K562 (cell line): ENCODE measurements at regions not wholly inside any gene's neighbourhood (a gene's known extent, or its start where the extent isn't known, plus 50 kb on each side); places are given as distances from the start of the nearest gene placed in this dataset.

Experiments used
- ATAC-seq: fragments of 200-7000 bp; cut with Tn5 transposase; 3 replicates; pipeline ENCODE4 v1.9.1; 2020; ENCODE audit warnings: moderate library complexity
- BruUV-seq: library from RNA; stranded (reverse); fragments of 400-500 nt; replicated peaks from 2 replicates; lab custom pipeline; 2021; lab: Mats Ljungman, UMichigan
- CTCF ChIA-PET: fragments of 300-600 bp; formaldehyde crosslinking; extraction: SDS; loops from one replicate; lab custom pipeline; 2021; ENCODE audit warnings: low intra/inter-chr PET ratio; lab: Yijun Ruan, JAX
- POLR2A ChIA-PET: fragments of 300-600, 350-650 bp; sonication (Branson Sonifier 250); formaldehyde crosslinking; extraction: SDS; loops from one replicate; lab custom pipeline; 2021; ENCODE audit warnings: antibody characterized with exemption, inconsistent platforms; lab: Yijun Ruan, JAX
- DNase-seq, 4 experiments: peaks; one replicate each; pipeline versions ENCODE4 v3.0.0 to v3.0.0-alpha.2; 2011 to 2018; ENCODE audit warnings: low spot score in 3 of 4, mixed read lengths in 3 of 4; ENCODE audit errors: extremely low read depth in 1 of 4
- FAIRE-seq: peaks from 2 replicates; lab custom pipeline; 2011; peaks lifted over from hg19 to GRCh38; lab: Jason Lieb, UNC
- H2AFZ ChIP-seq: 2 replicates; pipeline ENCODE4 v1.6.0; 2011; ENCODE audit warnings: low read depth, low read length, control low read depth, inconsistent platforms
- H3K27ac ChIP-seq: fragments of 200-600 bp; 3 replicates; pipeline ENCODE4 v1.8.0; 2011; ENCODE audit warnings: low read depth, mild to moderate bottlenecking, control low read depth, inconsistent platforms, low read length, moderate library complexity, mixed read lengths; ENCODE audit errors: extremely low read depth
- H3K27me3 ChIP-seq, 2 experiments: fragments of 300-600 bp in 1 of 2; 2 replicates in 1 of 2; 3 replicates in 1 of 2; pipeline versions ENCODE4 v1.6.0 to v1.8.0; 2011; ENCODE audit warnings: inconsistent platforms in 2 of 2, low read length in 2 of 2, mild to moderate bottlenecking in 1 of 2, mixed read lengths in 1 of 2, moderate library complexity in 1 of 2; ENCODE audit not compliant: control insufficient read depth in 2 of 2, insufficient read depth in 2 of 2
- H3K36me3 ChIP-seq: fragments of 300-600 bp; 3 replicates; pipeline ENCODE4 v1.8.0; 2011; ENCODE audit warnings: mild to moderate bottlenecking, low read length, inconsistent platforms; ENCODE audit not compliant: control insufficient read depth, insufficient read depth
- H3K4me1 ChIP-seq, 2 experiments: fragments of 200-600 bp in 1 of 2; replicated peaks in 1 of 2; 2 replicates in 1 of 2; 3 replicates in 1 of 2; pipeline versions ENCODE4 v1.5.1 to v1.8.0; 2011; ENCODE audit warnings: inconsistent platforms in 2 of 2, low read length in 2 of 2, mild to moderate bottlenecking in 1 of 2, mixed read lengths in 1 of 2, moderate library complexity in 1 of 2; ENCODE audit not compliant: control insufficient read depth in 2 of 2, insufficient read depth in 2 of 2
- H3K4me2 ChIP-seq: 2 replicates; pipeline ENCODE4 v1.6.1; 2011; ENCODE audit warnings: low read length, control low read depth, inconsistent platforms, mixed read lengths; ENCODE audit not compliant: insufficient read depth
- H3K4me3 ChIP-seq: fragments of 200-600 bp; sonication (generic), shearing (Covaris generic); 2 replicates; pipeline ENCODE4 v1.5.1; 2016; ENCODE audit warnings: control low read depth, inconsistent platforms
- H3K79me2 ChIP-seq: fragments of 200-600 bp; 3 replicates; pipeline ENCODE4 v1.8.0; 2011; ENCODE audit warnings: low read length, inconsistent platforms; ENCODE audit not compliant: control insufficient read depth, insufficient read depth
- H3K9ac ChIP-seq, 2 experiments: 2 replicates each; pipeline versions ENCODE4 v1.6.0 to v1.6.1; 2011; ENCODE audit warnings: low read depth in 2 of 2, low read length in 2 of 2, control low read depth in 1 of 2, inconsistent platforms in 1 of 2, mild to moderate bottlenecking in 1 of 2, mixed read lengths in 1 of 2; ENCODE audit not compliant: insufficient read depth in 1 of 2
- H3K9me1 ChIP-seq: one replicate; pipeline ENCODE4 v1.6.0; 2011; ENCODE audit warnings: inconsistent platforms, mild to moderate bottlenecking, low read length, moderate library complexity; ENCODE audit not compliant: control insufficient read depth, insufficient read depth
- H3K9me3 ChIP-seq: replicated peaks from 2 replicates; pipeline ENCODE4 v1.5.1; 2011; ENCODE audit warnings: low read depth, low read length, inconsistent platforms; ENCODE audit not compliant: control insufficient read depth, insufficient read depth
- H4K20me1 ChIP-seq: replicated peaks from 2 replicates; pipeline ENCODE4 v1.6.1; 2011; ENCODE audit warnings: low read length, inconsistent platforms, mixed read lengths; ENCODE audit not compliant: control insufficient read depth, insufficient read depth
- CEBPB ChIP-seq: fragments of 450-650 bp; IDR thresholded peaks from 2 replicates; pipeline ENCODE4 v1.6.1; 2016; ENCODE audit warnings: missing genetic modification characterization, missing compliant biosample characterization
- CEBPG ChIP-seq, 3 experiments: fragments of 200-800 bp in 1 of 3; sonication (Bioruptor generic) in 1 of 3; sonication (generic) in 1 of 3; formaldehyde crosslinking in 1 of 3; IDR thresholded peaks in 2 of 3; conservative IDR thresholded peaks in 1 of 3; 2 replicates each; pipeline versions ENCODE4 v1.6.1 to v1.8.0; 2016 to 2022; ENCODE audit warnings: missing compliant biosample characterization in 2 of 3, missing genetic modification characterization in 2 of 3, mild to moderate bottlenecking in 1 of 3, missing genetic modification reagents in 1 of 3
- ETV6 ChIP-seq, 3 experiments: fragments of 150-350 bp in 1 of 3; sonication (generic) in 1 of 3; formaldehyde crosslinking in 1 of 3; IDR thresholded peaks; 2 replicates each; pipeline versions ENCODE4 v1.6.1 to v1.8.0; 2014 to 2022; ENCODE audit warnings: borderline replicate concordance in 2 of 3, low read depth in 2 of 3, antibody characterized with exemption in 1 of 3, low read length in 1 of 3, mild to moderate bottlenecking in 1 of 3, missing genetic modification reagents in 1 of 3
- GTF2A2 ChIP-seq: IDR thresholded peaks from 2 replicates; pipeline ENCODE4 v1.6.1; 2016; ENCODE audit warnings: mild to moderate bottlenecking, missing genetic modification characterization, missing compliant biosample characterization
- HEY1 ChIP-seq: fragments of 250-450 bp; sonication (Bioruptor Pico); IDR thresholded peaks from 2 replicates; pipeline ENCODE4 v1.5.0; 2020; ENCODE audit warnings: mild to moderate bottlenecking, moderate library complexity, borderline replicate concordance
- KLF1 ChIP-seq: fragments of 450-650 bp; IDR thresholded peaks from 2 replicates; pipeline ENCODE4 v1.6.1; 2016; ENCODE audit warnings: missing genetic modification characterization, missing compliant biosample characterization
- NR4A1 ChIP-seq, 2 experiments: fragments of 250-450 bp in 1 of 2; fragments of 450-650 bp in 1 of 2; sonication (Bioruptor Pico) in 1 of 2; IDR thresholded peaks; 2 replicates each; pipeline versions ENCODE4 v1.4.0 to v1.6.1; 2016 to 2020; ENCODE audit warnings: mild to moderate bottlenecking in 2 of 2, missing compliant biosample characterization in 1 of 2, missing genetic modification characterization in 1 of 2, moderate library complexity in 1 of 2
- PHF8 ChIP-seq: fragments of 200-600 bp; sonication (generic); IDR thresholded peaks from 2 replicates; pipeline ENCODE4 v1.6.1; 2012; ENCODE audit warnings: mixed run types, mild to moderate bottlenecking, inconsistent platforms, low read length, moderate library complexity, borderline replicate concordance
- PTRF ChIP-seq: fragments of 450-650 bp; IDR thresholded peaks from 2 replicates; pipeline ENCODE4 v1.6.1; 2016; ENCODE audit warnings: mild to moderate bottlenecking, missing genetic modification characterization, missing compliant biosample characterization
- ZNF124 ChIP-seq: sonication (generic); formaldehyde crosslinking; IDR thresholded peaks from 2 replicates; pipeline ENCODE4 v1.8.1; 2022; ENCODE audit warnings: missing genetic modification reagents
- ZNF175 ChIP-seq: fragments of 200-800 bp; sonication (Bioruptor generic); IDR thresholded peaks from 2 replicates; pipeline ENCODE4 v1.6.1; 2016; ENCODE audit warnings: low read depth, mild to moderate bottlenecking, missing genetic modification characterization, missing compliant biosample characterization
- ZNF584 ChIP-seq: fragments of 200-800 bp; sonication (Bioruptor generic); IDR thresholded peaks from 2 replicates; pipeline ENCODE4 v1.6.1; 2016; ENCODE audit warnings: low read depth, mild to moderate bottlenecking, missing genetic modification characterization, missing compliant biosample characterization
- WGBS: fragments of 100-300 bp; shearing (Covaris generic); methylation state at CpG from one replicate; pipeline ENCODE4 v1.1.6; 2016; ENCODE audit warnings: low coverage, mixed read lengths; ENCODE audit not compliant: insufficient coverage; ENCODE audit errors: missing lambda C conversion rate; 5-methylcytosine and 5-hydroxymethylcytosine counted together
- in situ Hi-C: fragments of 300-500 bp; cut with MboI; formaldehyde crosslinking; loops from 4 replicates; pipeline ENCODE4 v1.15.0; 2018; ENCODE audit warnings: inconsistent platforms, mixed read lengths
- intact Hi-C: fragments of 100-400 bp; cut with micrococcal nuclease; formaldehyde crosslinking; loops from 2 replicates; pipeline ENCODE4 v1.14.2; 2022
- TF ChIP-seq, protein P1 (sequence below): fragments of 450-650 bp; IDR thresholded peaks from 2 replicates; pipeline ENCODE4 v1.6.1; 2016; ENCODE audit warnings: missing biosample characterization, missing genetic modification characterization
- TF ChIP-seq, protein P2 (sequence below): fragments of 250-450 bp; sonication (Bioruptor Pico); IDR thresholded peaks from 2 replicates; pipeline ENCODE4 v1.8.0; 2021; ENCODE audit warnings: moderate library complexity, mild to moderate bottlenecking, inconsistent platforms

DNA sequence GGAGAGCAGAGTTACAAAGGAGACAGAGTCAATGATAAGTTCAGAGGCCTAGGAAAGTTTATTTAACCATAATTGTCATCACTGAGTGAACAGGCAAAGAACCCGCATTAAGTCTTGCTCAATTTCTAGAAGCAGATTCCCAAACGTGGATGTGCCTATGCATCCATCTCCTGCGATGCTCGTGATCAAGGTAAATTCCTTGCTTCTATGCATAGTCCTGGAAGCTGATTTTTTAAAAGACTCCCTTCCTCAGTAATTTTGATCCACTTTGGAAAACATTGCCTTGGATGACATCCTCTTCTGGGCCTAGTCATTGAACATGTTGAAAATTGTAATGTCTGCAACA lies 116.4 kb downstream of the TNFSF18 start:
- ChIA-PET POLR2A (no interaction called here), CTCF (no interaction called here)
- ATAC-seq (no peak), FAIRE-seq (no peak), DNase-seq (no peak)
- H3K4me2 ChIP-seq: peak overlapping the region; percentile 54
- intact Hi-C loops: loop anchor here (10.0 kb wide), 1 partner anchor 190 kb away; no protein-coding TSS in a partner anchor
- 58% methylated on average over 4 of the region's 4 CpGs for WGBS
- no TSS peak for BruUV-seq
- no peaks in the 10 kb centered on the region for H4K20me1 ChIP-seq
- no peak overlapping the region for H3K4me3 ChIP-seq
- peak overlapping the region in 1 of 2 experiments; percentile 47; a peak in 2 of 4 replicates for H3K9ac ChIP-seq
- H2AFZ ChIP-seq: peak overlapping the region; percentile 77
- no peaks in the 10 kb centered on the region for H3K79me2 ChIP-seq
- in situ Hi-C loops: no loop called here
- TF ChIP-seq, protein P1, sequence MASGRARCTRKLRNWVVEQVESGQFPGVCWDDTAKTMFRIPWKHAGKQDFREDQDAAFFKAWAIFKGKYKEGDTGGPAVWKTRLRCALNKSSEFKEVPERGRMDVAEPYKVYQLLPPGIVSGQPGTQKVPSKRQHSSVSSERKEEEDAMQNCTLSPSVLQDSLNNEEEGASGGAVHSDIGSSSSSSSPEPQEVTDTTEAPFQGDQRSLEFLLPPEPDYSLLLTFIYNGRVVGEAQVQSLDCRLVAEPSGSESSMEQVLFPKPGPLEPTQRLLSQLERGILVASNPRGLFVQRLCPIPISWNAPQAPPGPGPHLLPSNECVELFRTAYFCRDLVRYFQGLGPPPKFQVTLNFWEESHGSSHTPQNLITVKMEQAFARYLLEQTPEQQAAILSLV (tag): 0 out of 2 replicates have a peak, but pooled peaks have one; percentile 23
- TF ChIP-seq GTF2A2 (tag): 0 out of 2 replicates have a peak, but pooled peaks have one; percentile 63
- TF ChIP-seq ZNF584: 0 out of 2 replicates have a peak, but pooled peaks have one; percentile 7
- peak; percentile 68 for TF ChIP-seq CEBPB (tag)
- 0 out of 4 replicates have a peak, but pooled peaks of 1 of the 2 experiments have one; percentile 0 for TF ChIP-seq ETV6 (IDR thresholded peaks at IDR 0.05; ENCODE audit: borderline replicate concordance in 1 of 2, low read depth in 2 of 2, low read length in 1 of 2)
- no peak for TF ChIP-seq ETV6 (CRISPR knock-in tag; IDR thresholded peaks at IDR 0.05; ENCODE audit: borderline replicate concordance)
- TF ChIP-seq PHF8: 0 out of 2 replicates have a peak, but pooled peaks have one; percentile 13
- TF ChIP-seq PTRF (tag): peak; percentile 30; the same call in 1 of the 2 replicates
- no peak for TF ChIP-seq CEBPG (CRISPR knock-in tag; IDR thresholded peaks at IDR 0.05)
- peak; percentile 59 to 69; a peak in 3 of 4 replicates for TF ChIP-seq CEBPG (tag; conservative IDR thresholded peaks at IDR 0.05 in 1 of 2, IDR thresholded peaks at IDR 0.05 in 1 of 2)
- no peak for TF ChIP-seq ZNF124 (CRISPR knock-in tag)
- no peak for TF ChIP-seq NR4A1 (CRISPR knock-in tag; IDR thresholded peaks at IDR 0.05)
- TF ChIP-seq NR4A1 (tag; IDR thresholded peaks at IDR 0.05): peak; percentile 28
- TF ChIP-seq, protein P2, sequence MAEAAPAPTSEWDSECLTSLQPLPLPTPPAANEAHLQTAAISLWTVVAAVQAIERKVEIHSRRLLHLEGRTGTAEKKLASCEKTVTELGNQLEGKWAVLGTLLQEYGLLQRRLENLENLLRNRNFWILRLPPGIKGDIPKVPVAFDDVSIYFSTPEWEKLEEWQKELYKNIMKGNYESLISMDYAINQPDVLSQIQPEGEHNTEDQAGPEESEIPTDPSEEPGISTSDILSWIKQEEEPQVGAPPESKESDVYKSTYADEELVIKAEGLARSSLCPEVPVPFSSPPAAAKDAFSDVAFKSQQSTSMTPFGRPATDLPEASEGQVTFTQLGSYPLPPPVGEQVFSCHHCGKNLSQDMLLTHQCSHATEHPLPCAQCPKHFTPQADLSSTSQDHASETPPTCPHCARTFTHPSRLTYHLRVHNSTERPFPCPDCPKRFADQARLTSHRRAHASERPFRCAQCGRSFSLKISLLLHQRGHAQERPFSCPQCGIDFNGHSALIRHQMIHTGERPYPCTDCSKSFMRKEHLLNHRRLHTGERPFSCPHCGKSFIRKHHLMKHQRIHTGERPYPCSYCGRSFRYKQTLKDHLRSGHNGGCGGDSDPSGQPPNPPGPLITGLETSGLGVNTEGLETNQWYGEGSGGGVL: no peak
- no peak for TF ChIP-seq KLF1 (tag)
- TF ChIP-seq ZNF175 (CRISPR knock-in tag): 0 out of 2 replicates have a peak, but pooled peaks have one; percentile 31
- no peak for TF ChIP-seq HEY1 (CRISPR knock-in tag)
- H3K27ac ChIP-seq: peak overlapping the region; percentile 94
- peaks cover 4% of the 10 kb centered on the region for H3K9me3 ChIP-seq
- H3K9me1 ChIP-seq: no peaks in the 10 kb centered on the region
- H3K27me3 ChIP-seq: no peaks in the 10 kb centered on the region
- no peaks in the 10 kb centered on the region for H3K36me3 ChIP-seq
- peaks cover 4 to 21% of the 10 kb centered on the region in 2 experiments; a peak in 4 of 5 replicates for H3K4me1 ChIP-seq
